GM21367 (cell line): ENCODE measurements at regions not wholly inside any gene's neighbourhood (a gene's known extent, or its start where the extent isn't known, plus 50 kb on each side); places are given as distances from the start of the nearest gene placed in this dataset.
"Not testable (repeated sequence)": the region's sequence is repeated elsewhere in the genome, so short reads cannot be mapped to it uniquely, and the experiment has no call there.

Source experiments
- ATAC-seq: cut with Tn5 transposase; IDR thresholded peaks from one replicate; pipeline ENCODE4 v1.9.1; 2021; ENCODE audit not compliant: unreplicated experiment

DNA sequence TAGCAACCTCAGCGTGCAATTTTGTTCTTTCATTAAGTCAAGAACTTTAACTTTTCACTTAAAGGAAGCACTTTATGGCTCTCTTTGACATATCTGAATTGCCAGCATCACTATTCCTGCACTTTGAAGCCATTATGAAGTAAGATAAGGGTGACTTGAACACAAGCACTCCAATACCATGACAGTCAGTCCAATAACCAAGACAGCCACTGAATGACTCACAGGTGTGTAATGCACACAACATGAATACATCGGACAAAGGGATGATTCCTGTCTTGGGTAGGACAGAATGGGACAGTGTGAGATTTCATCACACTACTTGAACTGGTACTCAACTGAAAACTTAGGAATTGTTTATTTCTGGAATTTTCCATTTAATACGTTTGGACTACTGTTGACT, 233.7 kb upstream of the IPO5 start:
- ATAC-seq = no peak

DNA sequence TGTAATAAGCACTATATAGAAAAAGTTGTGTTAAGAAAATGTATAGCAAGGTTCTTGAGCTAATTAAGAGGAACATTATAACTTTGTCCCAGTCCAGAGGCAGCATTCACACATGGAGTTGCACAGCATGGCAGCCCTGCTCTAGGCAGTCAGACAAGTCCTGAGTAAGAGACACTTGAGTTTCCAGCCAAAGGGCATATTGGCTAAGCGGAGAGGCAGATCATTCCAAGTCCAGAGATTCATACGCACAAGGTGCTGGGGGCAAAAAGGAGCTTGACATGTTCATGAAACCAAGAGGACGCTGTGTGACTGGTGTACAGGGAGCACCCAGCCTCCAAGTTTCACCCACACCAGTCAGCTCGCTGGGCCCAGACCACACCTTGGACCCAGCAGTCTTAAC, 232.6 kb upstream of the IPO5 start:
- no peak for ATAC-seq

DNA sequence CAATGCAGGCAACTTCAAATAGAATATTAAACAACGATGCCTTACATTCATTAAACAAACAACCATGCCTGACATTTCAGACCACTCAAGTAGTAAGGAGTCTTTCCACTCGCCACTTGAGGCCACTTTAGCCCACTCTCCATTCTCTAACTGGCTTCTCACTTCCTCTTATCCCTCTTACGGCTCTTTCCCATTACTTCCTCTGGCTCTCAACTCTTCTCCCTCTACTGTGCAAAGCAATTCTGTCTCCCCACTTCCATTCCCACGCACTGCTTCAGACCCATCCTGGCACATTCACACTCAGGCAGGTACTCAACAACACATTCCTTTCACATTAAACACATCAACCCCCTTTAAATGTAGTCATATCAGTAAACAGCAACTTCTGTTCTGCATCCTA, 229.8 kb upstream of the IPO5 start:
- ATAC-seq = no peak

DNA sequence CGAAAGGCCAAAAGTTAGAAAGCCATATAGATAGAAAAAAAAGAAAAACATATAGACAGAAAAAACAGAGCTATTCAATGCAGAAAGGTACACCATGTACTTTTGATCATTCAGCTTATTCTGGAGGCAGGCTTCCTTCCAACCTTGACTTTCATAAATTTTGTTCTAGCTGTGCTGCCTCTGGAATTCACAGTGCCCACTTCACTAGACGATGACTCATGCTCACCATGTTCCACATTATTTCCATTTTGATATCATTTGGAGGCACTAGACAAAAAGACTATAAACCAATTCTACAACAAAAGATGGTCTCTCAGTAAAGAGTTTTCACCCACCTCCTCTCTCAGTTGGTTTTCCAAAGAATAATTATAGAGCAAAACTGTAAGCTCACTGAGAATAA, 229.0 kb upstream of the IPO5 start:
- no peak for ATAC-seq

DNA sequence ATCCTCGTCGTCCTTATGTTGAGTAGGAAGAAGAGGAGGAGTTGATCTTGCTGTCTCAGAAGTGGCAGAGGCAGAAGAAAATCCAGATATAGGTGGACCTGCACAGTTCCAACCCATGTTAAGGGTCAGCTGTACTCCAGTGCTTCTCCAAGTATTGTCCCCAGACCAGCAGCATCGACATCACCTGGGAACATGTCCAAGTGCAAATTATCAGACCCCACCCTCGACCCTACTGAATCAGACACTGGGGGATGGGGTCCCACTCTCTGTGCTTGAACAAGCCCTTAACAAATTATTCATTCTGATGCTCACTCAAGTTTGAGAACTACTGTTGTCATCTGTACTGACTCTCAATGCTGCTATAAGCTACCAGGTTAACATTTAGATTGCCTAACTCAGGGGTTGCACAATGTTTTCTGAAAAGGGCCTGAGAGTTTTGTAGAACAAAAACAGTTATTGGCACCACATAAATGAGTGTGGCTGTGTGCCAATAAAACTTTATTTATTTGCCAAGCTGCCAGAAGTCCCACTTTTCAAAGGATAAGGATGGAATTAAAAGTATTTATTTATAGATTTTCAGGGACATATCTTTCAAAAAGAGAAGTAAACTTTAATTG, 226.7 kb upstream of the IPO5 start:
- ATAC-seq = no peak

DNA sequence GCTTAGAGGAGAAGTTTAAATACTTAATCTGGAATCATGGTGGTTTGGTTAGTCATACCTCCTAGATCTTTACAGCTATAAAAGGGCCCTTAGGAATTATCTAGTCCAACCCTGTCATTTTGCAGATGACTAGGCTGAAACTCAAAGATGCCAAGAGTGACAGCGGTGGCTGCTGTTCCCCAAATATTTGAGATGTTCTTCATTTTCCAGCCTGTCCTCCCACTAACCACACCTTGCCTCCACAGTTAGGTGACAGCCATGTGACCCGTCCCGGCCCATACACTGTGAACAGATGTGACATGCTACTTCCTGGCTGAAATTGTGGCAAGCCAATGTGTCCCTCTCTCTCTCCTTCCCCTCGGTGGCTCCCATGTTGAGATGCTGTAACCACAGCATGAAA, 225.5 kb upstream of the IPO5 start:
- ATAC-seq = no peak

DNA sequence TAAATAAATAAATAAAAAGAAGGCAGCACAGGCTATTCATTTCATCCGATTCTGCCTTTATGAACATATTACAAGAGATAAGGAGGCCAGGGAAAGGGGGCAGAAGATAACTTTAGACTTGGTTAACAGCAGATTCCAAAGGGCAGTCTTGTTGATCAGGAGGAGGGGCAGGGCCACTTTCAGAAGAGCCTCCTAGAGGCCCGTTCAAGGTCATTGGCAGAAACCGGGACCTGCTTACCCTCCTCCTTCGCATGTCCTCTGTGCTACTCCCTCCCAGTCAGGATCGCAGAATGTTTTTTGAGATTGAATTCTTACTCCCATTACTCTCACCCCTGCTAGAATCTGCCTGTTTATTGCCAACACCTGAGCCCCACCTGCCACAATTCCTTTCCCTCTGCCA, 217.0 kb upstream of the IPO5 start:
- ATAC-seq = no peak

DNA sequence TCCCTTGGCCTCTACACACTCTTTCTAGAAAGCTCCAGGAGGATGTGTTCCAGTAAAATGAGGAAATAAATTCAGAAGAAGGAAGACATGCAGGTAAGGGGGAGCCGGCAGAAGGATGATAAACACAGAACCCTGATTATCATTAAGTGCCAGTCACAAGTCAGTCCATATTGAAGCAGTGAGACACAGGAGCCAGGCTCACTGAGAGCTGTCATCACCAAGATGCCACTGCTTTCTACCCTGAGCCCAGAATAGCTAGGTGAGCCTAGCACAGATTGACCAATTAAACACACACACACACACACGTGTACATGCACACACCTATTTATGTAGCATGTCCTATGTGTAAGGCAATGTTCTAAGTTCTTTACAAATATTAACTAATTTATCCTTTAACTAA, 211.4 kb upstream of the IPO5 start:
- no peak for ATAC-seq

DNA sequence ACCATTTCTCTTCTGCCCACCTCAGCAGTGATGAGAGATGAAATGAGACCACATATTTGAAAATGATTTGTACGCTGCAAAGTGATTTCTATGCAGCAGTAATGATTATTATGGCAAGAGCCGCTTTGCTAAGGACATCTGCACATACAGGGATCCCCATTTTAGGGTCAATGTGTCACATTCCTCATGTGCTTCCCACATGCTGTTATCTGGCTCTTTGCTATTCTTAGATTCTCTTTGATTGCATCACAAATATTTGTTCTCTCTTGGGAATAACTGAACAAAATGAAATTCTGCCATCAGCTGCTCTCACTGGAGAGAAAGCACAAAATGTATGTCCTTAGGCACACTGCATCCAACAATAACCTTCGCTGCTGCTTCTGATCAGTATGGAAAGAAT, 209.5 kb upstream of the IPO5 start:
- no peak for ATAC-seq

DNA sequence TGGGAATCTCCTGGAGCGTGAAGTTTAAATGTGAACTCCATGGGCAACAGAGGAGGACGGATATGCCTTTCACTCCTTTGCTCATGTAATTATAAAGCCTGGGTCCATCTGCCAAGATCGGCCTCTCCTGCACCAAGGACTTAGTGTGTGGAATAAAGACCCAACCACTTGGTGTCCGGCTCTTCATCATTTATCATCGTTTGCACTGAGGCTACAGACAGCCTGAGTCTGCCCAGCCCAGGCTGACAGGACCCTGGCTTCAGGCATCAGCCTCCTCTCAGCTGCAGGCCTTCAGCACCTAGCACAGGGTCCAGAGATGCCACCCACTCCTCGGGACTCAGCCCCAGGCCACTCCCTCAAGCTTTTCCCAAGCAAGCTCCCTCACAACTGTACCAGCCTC, 206.8 kb upstream of the IPO5 start:
- no peak for ATAC-seq

DNA sequence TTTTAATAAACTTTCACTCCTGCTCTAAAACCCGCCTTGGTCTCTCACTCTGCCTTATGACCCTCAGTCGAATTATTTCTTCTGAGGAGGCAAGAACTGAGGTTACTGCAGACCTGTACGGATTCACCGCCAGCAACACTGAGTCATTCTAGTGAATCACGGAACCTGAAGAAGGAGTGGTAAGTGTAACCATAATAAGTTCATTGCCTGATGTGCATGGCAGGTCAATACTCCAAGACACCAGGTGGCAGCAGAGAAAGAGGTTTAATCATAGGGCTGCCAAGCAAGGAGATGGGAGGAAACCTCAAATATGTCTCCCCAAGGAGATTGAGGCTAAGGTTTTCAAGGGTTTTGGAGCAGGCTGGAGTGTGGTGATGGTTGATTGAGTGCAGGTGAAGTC, 204.3 kb upstream of the IPO5 start:
- ATAC-seq = no peak

DNA sequence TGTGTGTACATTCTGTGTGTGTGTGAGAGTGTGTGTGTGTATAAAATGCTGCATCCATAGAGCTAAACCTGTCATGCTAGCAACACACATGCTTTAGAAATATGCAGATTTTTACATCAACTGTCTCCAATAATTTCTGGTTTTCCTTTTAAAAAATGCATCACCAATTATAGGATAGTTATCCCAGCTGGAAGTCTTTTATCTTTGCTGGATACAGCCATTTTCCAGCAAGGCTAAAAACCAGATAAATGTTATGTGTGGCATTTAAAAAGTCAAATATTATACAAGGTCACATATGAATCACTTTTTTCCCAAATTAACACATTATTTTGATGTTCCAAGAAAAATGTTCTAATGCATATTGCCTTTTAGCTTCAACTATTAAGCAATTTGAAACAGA, 202.0 kb upstream of the IPO5 start:
- ATAC-seq = no peak

DNA sequence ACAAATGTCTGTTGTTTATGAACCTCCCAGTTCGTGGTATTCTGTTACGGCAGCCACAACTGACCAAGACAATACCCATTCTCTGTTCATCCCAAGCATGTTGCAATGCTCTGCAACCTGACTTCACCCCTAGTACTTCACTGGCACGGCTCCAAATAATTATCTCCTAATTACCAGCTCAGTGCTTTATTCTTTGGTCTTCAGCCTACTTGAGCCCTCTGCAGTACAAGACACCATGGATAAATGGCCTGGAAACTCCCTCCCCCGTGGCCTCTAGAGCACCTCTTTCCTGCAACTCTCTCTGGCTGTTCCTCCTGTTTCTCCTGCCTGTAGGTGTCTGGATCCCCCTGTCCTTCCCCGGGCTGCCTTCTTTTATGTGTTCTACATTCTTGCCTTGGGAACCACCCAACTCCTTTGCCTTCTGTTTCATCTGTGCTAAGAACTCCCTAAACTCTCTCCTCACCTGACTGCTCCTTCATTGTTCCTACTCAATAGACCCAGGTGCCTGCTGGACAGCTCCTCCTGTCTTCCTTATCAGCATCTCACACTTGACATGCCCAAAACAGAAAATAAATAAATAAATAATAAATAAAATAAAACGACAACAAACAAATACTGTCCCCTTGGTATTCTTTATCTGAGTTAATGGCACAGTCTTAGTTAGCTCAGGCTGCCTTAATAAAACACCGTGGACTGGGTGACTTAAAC, 200.4 kb upstream of the IPO5 start:
- ATAC-seq = no peak

DNA sequence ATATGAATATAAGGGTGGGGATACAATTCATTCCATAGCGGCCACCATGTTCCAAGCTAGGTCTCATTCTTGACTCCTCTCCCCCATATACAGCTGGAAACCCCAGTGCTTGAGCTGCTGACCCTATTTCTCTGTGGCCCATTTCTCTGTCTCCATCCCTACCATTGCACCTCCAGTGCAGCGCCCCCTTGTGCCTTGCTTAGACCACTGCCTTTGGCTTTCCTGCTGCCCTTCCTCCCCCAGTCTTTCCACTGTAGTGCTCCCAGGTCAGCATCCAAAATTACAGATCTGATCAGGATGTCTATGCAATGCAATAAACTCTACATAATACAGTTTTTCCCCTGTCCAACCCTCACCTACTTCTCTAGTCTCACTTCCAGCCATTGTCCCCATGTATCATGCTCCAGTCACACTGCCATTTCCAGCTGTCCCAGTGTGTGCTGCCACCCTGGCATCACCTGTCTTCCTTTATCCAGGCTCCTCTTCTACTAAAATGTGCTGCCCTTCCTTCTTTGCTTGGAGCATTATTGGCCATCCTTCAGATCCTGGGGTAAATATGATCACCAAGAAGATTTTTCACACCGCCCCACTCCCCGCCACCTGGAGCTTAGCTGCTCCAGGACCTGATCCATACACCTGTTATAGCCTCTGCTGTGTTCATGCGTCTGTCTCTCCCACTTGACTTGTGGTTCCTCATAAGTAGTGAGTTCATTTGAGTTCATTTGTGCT, 199.4 kb upstream of the IPO5 start:
- ATAC-seq = no peak

DNA sequence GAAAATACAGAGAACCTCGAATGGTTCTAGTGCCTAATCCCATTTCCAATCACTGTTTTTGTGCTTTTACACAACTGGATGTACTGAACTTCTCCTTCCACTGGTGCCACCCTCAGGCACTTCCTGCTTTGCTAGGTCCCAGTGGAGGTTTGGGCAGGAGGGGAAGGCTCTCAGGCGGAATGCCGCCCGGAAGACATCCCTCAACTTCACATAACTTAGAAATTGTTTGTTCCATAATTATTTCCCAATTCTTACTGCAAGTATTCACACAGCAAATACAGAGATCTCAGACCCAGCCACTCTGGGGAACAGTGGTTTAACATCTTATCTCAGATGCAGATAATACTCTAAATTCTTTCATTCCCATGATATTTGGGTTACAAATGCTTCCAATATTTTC, 195.7 kb upstream of the IPO5 start:
- no peak for ATAC-seq

DNA sequence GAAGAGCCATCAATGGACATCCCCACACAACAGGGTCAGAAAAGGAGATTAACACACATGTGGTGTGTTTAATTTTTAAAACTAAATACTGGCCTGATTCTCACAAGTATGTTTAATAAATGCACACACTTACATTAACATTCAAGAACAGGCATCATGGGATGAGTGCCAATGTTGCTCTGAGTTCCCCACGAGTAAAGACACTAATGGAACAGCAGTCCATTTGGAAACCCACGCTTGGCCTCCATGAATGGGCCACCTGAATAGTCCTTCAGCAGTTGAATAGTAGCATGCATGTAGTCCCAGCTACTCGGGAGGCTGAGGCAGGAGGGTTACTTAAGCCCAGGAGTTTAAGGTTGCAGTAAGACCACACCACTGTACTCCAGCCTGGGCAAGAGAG, 195.2 kb upstream of the IPO5 start:
- no peak for ATAC-seq

DNA sequence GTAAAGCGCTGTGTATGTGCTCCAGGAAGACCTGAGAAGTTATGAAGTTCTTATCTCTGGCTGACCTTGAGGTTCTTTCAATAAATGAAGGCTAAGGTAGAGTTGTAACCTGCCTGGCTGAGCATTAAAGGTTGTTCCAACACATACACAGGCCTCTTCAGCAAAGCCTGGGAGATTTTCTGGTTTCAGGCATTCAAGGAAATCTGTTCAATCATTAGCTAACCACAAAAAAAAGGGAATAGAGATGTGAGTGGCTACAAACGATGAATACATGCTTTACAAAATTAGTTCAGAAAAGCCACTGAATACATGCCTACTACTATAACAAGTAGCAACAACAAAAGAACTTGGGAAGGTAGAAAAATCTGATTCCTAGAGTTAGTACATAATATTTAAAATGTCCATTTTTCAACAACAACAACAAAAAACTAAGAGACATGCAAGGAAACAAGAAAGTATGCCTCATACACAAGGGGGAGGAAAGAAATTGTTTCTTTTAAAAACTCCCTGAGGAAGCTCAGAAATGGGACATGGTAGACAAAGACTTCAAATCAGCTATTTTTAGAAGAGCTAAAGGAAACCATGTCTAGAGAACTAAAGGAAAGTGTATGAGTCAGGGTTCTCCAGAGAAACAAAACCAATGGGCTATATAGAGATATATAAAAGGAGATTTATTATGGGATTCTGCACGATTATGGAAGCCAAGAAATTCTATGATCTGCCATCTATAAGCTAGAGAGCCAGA, 191.5 kb upstream of the IPO5 start:
- no peak for ATAC-seq

DNA sequence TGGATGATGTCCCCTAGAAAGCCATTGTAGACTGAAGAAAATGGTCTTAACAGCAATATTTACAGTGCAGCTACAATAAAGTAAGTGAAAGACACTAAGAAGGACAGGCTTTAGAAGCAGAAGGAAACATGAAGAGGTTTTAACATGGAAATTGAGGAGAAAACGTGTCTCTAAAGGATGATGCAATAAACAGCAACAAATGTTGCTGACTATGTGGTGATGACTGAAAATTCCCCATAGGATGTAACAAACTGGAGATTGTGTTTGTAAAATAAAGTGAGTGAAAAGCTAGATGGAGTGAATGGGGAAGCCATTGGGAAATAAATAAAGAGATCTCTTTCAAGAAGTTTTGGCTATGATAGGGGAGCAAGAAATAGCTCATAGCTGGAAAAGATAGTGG, 186.7 kb upstream of the IPO5 start:
- ATAC-seq = no peak

DNA sequence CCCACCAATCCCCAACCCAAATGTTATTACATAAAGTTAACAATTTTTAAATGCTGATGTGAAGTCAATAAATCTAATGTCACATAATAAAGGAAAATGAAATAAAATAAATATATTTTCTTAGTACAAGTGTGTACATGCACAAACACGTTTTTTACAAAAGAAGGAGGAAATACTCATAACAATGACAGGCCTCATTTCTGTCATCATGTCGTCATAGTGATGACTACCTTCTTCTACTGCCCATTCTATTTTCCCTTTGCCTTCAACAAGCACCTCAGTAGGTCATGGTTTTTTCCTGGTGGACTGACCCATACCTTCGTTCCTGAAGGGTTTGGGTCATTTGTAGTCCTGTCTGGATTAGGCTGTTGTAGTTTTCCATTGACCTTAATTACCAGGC, 185.3 kb upstream of the IPO5 start:
- no peak for ATAC-seq

DNA sequence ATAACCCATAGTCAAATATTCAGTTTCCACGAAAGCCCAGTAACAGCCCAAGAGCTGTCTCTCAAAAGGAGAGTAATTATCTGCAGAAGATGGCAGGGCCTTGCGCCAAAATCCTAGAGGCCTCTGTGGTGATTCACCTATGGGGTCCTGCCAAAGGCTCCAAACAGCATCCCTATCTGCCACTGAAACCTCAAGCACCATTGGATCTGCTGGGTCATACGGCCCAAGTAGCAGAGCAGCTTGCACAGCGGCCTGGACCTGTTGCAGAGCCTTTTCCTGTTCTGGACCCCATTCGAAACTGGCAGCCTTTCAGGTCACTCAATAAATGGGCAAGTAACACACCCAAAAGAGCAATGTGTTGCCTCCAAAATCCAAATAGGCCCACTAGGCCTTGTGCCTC, 183.2 kb upstream of the IPO5 start:
- not testable (repeated sequence) for ATAC-seq

DNA sequence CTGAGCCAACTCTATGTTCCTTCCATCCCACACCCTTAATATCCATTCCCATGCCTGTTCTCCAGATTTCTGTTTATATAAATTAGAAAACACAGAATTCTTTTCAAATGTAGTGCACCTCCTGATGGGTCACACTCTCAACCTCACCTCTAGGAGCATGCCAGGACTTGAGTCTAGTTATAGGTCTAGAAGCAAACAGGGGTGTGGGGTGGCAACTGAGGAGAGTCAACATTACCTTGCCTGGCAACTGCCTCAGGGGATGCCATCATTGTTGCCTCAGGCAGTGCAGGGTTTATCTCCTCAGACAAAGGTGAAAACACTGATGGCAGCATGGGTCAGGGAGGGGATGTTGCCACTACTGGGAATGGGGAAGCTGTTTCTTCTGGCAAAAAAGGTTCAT, 181.0 kb upstream of the IPO5 start:
- ATAC-seq = not testable (repeated sequence)
